CD14-positive monocyte (primary cell): ENCODE measurements at regions not wholly inside any gene's neighbourhood (a gene's known extent, or its start where the extent isn't known, plus 50 kb on each side); places are given as distances from the start of the nearest gene placed in this dataset.

Experiments used
- DNase-seq, 3 donors: peaks; one replicate each; pipeline ENCODE4 v3.0.0-alpha.2; 2011 to 2022
- H2AFZ ChIP-seq: 2 replicates; pipeline ENCODE4 v1.6.0; 2012; ENCODE audit warnings: mild to moderate bottlenecking, low read depth, low read length, inconsistent platforms; ENCODE audit not compliant: insufficient read depth, poor library complexity, severe bottlenecking
- H3K27ac ChIP-seq, 2 donors: 1 replicate in 1 of 2; 2 replicates in 1 of 2; pipeline ENCODE4 v1.5.1; 2012 to 2013; ENCODE audit warnings: low read length in 2 of 2, control low read depth in 1 of 2, inconsistent platforms in 1 of 2, low read depth in 1 of 2, mild to moderate bottlenecking in 1 of 2
- H3K27me3 ChIP-seq, 2 donors: one replicate each; pipeline versions ENCODE4 v1.6.0 to v1.6.1; 2011 to 2013; ENCODE audit warnings: low read length in 2 of 2; ENCODE audit not compliant: control insufficient read depth in 2 of 2, insufficient read depth in 2 of 2
- H3K36me3 ChIP-seq, 2 donors: replicated peaks in 1 of 2; 1 replicate in 1 of 2; 2 replicates in 1 of 2; pipeline versions ENCODE4 v1.5.1 to v1.6.1; 2012 to 2013; ENCODE audit warnings: low read length in 2 of 2, control low read depth in 1 of 2, inconsistent platforms in 1 of 2, mild to moderate bottlenecking in 1 of 2; ENCODE audit not compliant: insufficient read depth in 2 of 2, control insufficient read depth in 1 of 2
- H3K4me1 ChIP-seq, 2 donors: 1 replicate in 1 of 2; 2 replicates in 1 of 2; pipeline versions ENCODE4 v1.5.1 to v1.6.1; 2012 to 2013; ENCODE audit warnings: low read length in 2 of 2, control low read depth in 1 of 2, inconsistent platforms in 1 of 2, mild to moderate bottlenecking in 1 of 2, moderate library complexity in 1 of 2; ENCODE audit not compliant: insufficient read depth in 2 of 2, control insufficient read depth in 1 of 2
- H3K4me2 ChIP-seq: replicated peaks from 2 replicates; pipeline ENCODE3; 2012; ENCODE audit warnings: low read length, moderate library complexity, mild to moderate bottlenecking; ENCODE audit not compliant: poor library complexity, severe bottlenecking; ENCODE audit errors: extremely low read depth
- H3K4me3 ChIP-seq, 3 experiments: fragments of 200-600 bp in 1 of 3; sonication (generic) in 1 of 3; replicated peaks in 1 of 3; 1 replicate in 2 of 3; 2 replicates in 1 of 3; pipeline ENCODE4 v1.5.1; 2011 to 2013; ENCODE audit warnings: low read length in 3 of 3, mild to moderate bottlenecking in 3 of 3, control low read depth in 2 of 3, low read depth in 2 of 3, inconsistent platforms in 1 of 3, moderate library complexity in 1 of 3
- H3K79me2 ChIP-seq: 2 replicates; pipeline ENCODE4 v1.6.0; 2012; ENCODE audit warnings: mild to moderate bottlenecking, control low read depth, inconsistent platforms, low read length, moderate library complexity; ENCODE audit not compliant: insufficient read depth
- H3K9ac ChIP-seq: 2 replicates; pipeline ENCODE4 v1.6.0; 2017; ENCODE audit warnings: low read length, mild to moderate bottlenecking; ENCODE audit not compliant: insufficient read depth, poor library complexity, severe bottlenecking
- H3K9me3 ChIP-seq, 2 donors: replicated peaks in 1 of 2; 1 replicate in 1 of 2; 2 replicates in 1 of 2; pipeline versions ENCODE4 v1.5.1 to v1.6.1; 2012 to 2013; ENCODE audit warnings: low read length in 2 of 2, control low read depth in 1 of 2; ENCODE audit not compliant: control insufficient read depth in 1 of 2, insufficient read depth in 1 of 2
- H4K20me1 ChIP-seq: 2 replicates; pipeline ENCODE4 v1.6.0; 2012; ENCODE audit warnings: mild to moderate bottlenecking, low read length, control low read depth, moderate library complexity; ENCODE audit not compliant: insufficient read depth
- H3K27ac Mint-ChIP-seq, 7 donors: one replicate each; pipeline ENCODE4 v1.8.0; 2020; ENCODE audit warnings: mild to moderate bottlenecking in 7 of 7, mixed read lengths in 7 of 7, moderate library complexity in 6 of 7, inconsistent platforms in 2 of 7
- H3K27me3 Mint-ChIP-seq, 3 donors: one replicate each; pipeline ENCODE4 v1.8.0; 2021 to 2022; ENCODE audit warnings: low read depth in 3 of 3, mild to moderate bottlenecking in 3 of 3, mixed read lengths in 3 of 3, moderate library complexity in 3 of 3, inconsistent platforms in 1 of 3
- H3K36me3 Mint-ChIP-seq, 2 donors: one replicate each; pipeline ENCODE4 v1.8.0; 2020; ENCODE audit warnings: mixed read lengths in 2 of 2, inconsistent platforms in 1 of 2, mild to moderate bottlenecking in 1 of 2
- H3K4me1 Mint-ChIP-seq: one replicate; pipeline ENCODE4 v1.8.0; 2020; ENCODE audit warnings: mild to moderate bottlenecking, mixed read lengths
- H3K4me3 Mint-ChIP-seq, 2 donors: one replicate each; pipeline ENCODE4 v1.8.0; 2020; ENCODE audit warnings: mild to moderate bottlenecking in 2 of 2, mixed read lengths in 2 of 2, moderate library complexity in 1 of 2
- H3K9me3 Mint-ChIP-seq, 7 donors: one replicate each; pipeline ENCODE4 v1.8.0; 2020 to 2022; ENCODE audit warnings: mixed read lengths in 7 of 7, mild to moderate bottlenecking in 6 of 7, moderate library complexity in 6 of 7, inconsistent platforms in 2 of 7
- WGBS: methylation state at CpG from one replicate; pipeline ENCODE4 v1.1.5; 2013; ENCODE audit warnings: missing lambda C conversion rate; ENCODE audit not compliant: insufficient coverage; 5-methylcytosine and 5-hydroxymethylcytosine counted together
- intact Hi-C, 2 donors: fragments of 100-400 bp; cut with micrococcal nuclease; formaldehyde crosslinking; loops; one replicate each; pipeline versions ENCODE4 v1.15.0 to v1.15.1; 2023
- TF ChIP-seq, protein P1 (sequence below): fragments of 200-600 bp; IDR thresholded peaks from one replicate; pipeline ENCODE4 v1.8.0; 2022; ENCODE audit warnings: antibody characterized with exemption, mild to moderate bottlenecking

DNA sequence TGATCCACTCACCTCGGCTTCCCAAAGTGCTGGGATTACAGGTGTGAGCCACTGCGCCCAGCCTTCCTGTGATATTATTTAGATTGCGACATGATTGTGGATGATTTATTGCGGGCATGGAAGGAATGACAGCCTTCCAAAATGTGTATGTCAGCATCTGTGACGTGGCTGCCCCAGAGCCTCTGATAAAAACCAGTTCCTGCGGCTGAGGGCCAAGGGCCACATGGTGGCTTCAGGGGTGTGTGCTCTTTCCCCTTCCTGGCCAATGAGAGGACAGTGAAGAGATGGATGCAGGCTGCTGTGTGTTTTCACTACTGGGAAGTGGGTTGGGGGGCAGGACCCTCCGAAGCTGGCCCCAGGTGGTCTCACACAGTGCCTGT lies 57.4 kb upstream of the HGFAC start:
- WGBS = 90% methylated on average over 5 of the region's 7 CpGs
- TF ChIP-seq, protein P1, sequence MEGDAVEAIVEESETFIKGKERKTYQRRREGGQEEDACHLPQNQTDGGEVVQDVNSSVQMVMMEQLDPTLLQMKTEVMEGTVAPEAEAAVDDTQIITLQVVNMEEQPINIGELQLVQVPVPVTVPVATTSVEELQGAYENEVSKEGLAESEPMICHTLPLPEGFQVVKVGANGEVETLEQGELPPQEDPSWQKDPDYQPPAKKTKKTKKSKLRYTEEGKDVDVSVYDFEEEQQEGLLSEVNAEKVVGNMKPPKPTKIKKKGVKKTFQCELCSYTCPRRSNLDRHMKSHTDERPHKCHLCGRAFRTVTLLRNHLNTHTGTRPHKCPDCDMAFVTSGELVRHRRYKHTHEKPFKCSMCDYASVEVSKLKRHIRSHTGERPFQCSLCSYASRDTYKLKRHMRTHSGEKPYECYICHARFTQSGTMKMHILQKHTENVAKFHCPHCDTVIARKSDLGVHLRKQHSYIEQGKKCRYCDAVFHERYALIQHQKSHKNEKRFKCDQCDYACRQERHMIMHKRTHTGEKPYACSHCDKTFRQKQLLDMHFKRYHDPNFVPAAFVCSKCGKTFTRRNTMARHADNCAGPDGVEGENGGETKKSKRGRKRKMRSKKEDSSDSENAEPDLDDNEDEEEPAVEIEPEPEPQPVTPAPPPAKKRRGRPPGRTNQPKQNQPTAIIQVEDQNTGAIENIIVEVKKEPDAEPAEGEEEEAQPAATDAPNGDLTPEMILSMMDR = no peak
- Histone ChIP-seq H2AFZ (peak overlapping the region; percentile 76), H3K27me3 (no peaks in the 10 kb centered on the region), H3K27ac (peak overlapping the region; percentile 96), H3K36me3 (no peaks in the 10 kb centered on the region), H3K4me2 (peak overlapping the region; percentile 78), H3K4me3 (peak overlapping the region in 1 of 3 experiments; percentile 69), H3K9ac (peak overlapping the region; percentile 96), H3K4me1 (peaks cover 58 to 59% of the 10 kb centered on the region in 2 donors), H3K9me3 (peaks cover 20% of the 10 kb centered on the region in 2 donors), H3K79me2 (peaks cover 4% of the 10 kb centered on the region), H4K20me1 (no peaks in the 10 kb centered on the region)
- H3K27me3 Mint-ChIP-seq = no peaks in the 10 kb centered on the region
- peak overlapping the region; percentile 64 to 98 for H3K4me3 Mint-ChIP-seq
- peaks cover 4 to 13% of the 10 kb centered on the region in 2 donors for H3K36me3 Mint-ChIP-seq
- intact Hi-C loops = no loop called here
- peaks cover 20 to 26% (median 22%) of the 10 kb centered on the region in 7 donors for H3K9me3 Mint-ChIP-seq
- H3K4me1 Mint-ChIP-seq = peaks cover 59% of the 10 kb centered on the region
- DNase-seq = peak in 1 of 3 donors; percentile 30
- H3K27ac Mint-ChIP-seq = peak overlapping the region; percentile 42 to 100 (median 99)

GRCh38 chr4:3384771-3385710 lies 56.7 kb upstream of the HGFAC start:
- peak overlapping the region; percentile 96 for H3K27ac ChIP-seq
- DNase-seq = peak; percentile 82 to 90 (median 88)
- H3K9me3 ChIP-seq = peaks cover 13% of the 10 kb centered on the region in 2 donors
- H3K27me3 Mint-ChIP-seq = peaks cover 0 to 2% (median 0%) of the 10 kb centered on the region in 3 donors
- H3K9me3 Mint-ChIP-seq = peaks cover 13 to 20% (median 15%) of the 10 kb centered on the region in 7 donors
- H3K4me1 ChIP-seq = peaks cover 65 to 66% of the 10 kb centered on the region in 2 donors
- H4K20me1 ChIP-seq = no peaks in the 10 kb centered on the region
- TF ChIP-seq, protein P1 = no peak
- H3K27me3 ChIP-seq = no peaks in the 10 kb centered on the region
- peaks cover 66% of the 10 kb centered on the region for H3K4me1 Mint-ChIP-seq
- H3K36me3 ChIP-seq = no peaks in the 10 kb centered on the region
- WGBS = 45% methylated on average over 35 of the region's 35 CpGs
- intact Hi-C loops = loop anchor here in 1 of 2 donors (5.0 kb wide), 1 partner anchor 33 kb away; no protein-coding TSS in a partner anchor
- peak overlapping the region; percentile 98 to 100 (median 99) for H3K27ac Mint-ChIP-seq
- peaks cover 4% of the 10 kb centered on the region for H3K79me2 ChIP-seq
- peak overlapping the region; percentile 79 to 98 for H3K4me3 Mint-ChIP-seq
- peak overlapping the region; percentile 21 to 69 (median 63) for H3K4me3 ChIP-seq
- H2AFZ ChIP-seq = peak overlapping the region; percentile 76
- peaks cover 4 to 10% of the 10 kb centered on the region in 2 donors for H3K36me3 Mint-ChIP-seq
- H3K9ac ChIP-seq = peak overlapping the region; percentile 96
- peak overlapping the region; percentile 78 for H3K4me2 ChIP-seq
